PFSK-1 (cell line): ENCODE measurements at regions not wholly inside any gene's neighbourhood (a gene's known extent, or its start where the extent isn't known, plus 50 kb on each side); places are given as distances from the start of the nearest gene placed in this dataset.

ENCODE experiments used
- TAF1 ChIP-seq: IDR thresholded peaks from 2 replicates; pipeline ENCODE4 v1.6.1; 2012; ENCODE audit warnings: low read length, control low read depth, borderline replicate concordance; ENCODE audit not compliant: insufficient read depth

GRCh38 chr2:74779587-74780135 lies 54.3 kb upstream of the HK2 start:
- no peak for TF ChIP-seq TAF1
